ENCODE measurements at regions not wholly inside any gene's neighbourhood (a gene's known extent, or its start where the extent isn't known, plus 50 kb on each side); places are given as distances from the start of the nearest gene placed in this dataset.

- TF ChIP-seq ZFX (IDR thresholded peaks at IDR 0.05) = no peak
- TF ChIP-seq, protein P1, sequence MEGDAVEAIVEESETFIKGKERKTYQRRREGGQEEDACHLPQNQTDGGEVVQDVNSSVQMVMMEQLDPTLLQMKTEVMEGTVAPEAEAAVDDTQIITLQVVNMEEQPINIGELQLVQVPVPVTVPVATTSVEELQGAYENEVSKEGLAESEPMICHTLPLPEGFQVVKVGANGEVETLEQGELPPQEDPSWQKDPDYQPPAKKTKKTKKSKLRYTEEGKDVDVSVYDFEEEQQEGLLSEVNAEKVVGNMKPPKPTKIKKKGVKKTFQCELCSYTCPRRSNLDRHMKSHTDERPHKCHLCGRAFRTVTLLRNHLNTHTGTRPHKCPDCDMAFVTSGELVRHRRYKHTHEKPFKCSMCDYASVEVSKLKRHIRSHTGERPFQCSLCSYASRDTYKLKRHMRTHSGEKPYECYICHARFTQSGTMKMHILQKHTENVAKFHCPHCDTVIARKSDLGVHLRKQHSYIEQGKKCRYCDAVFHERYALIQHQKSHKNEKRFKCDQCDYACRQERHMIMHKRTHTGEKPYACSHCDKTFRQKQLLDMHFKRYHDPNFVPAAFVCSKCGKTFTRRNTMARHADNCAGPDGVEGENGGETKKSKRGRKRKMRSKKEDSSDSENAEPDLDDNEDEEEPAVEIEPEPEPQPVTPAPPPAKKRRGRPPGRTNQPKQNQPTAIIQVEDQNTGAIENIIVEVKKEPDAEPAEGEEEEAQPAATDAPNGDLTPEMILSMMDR (conservative IDR thresholded peaks at IDR 0.05) = no peak
Observed at GRCh38 chr10:22821501-22821900, 106.4 kb upstream of the ARMC3 start.
